Naive thymus-derived CD8-positive, alpha-beta T cell (primary cell): ENCODE measurements at regions not wholly inside any gene's neighbourhood (a gene's known extent, or its start where the extent isn't known, plus 50 kb on each side); places are given as distances from the start of the nearest gene placed in this dataset.
"Not testable (repeated sequence)": the region's sequence is repeated elsewhere in the genome, so short reads cannot be mapped to it uniquely, and the experiment has no call there.

Source experiments
- ATAC-seq, 2 donors: fragments of 150-1000 bp; cut with Tn5 transposase in 1 of 2; sonication (Bioruptor Pico), chemical (Tn5 transposase) in 1 of 2; 1 replicate in 1 of 2; 2 replicates in 1 of 2; pipeline ENCODE4 v1.10.0; 2021; ENCODE audit warnings: mild to moderate bottlenecking in 2 of 2, moderate library complexity in 2 of 2
- POLR2A ChIA-PET: fragments of 350-600 bp; sonication (Branson Sonifier 250); formaldehyde crosslinking; loops from one replicate; lab custom pipeline; 2021; ENCODE audit warnings: antibody characterized with exemption; lab: Charles Lee
- DNase-seq, 10 donors: peaks; one replicate each; pipeline versions ENCODE4 v3.0.0 to v3.0.0-alpha.2; 2020 to 2022
- H3K27ac Mint-ChIP-seq, 10 donors: one replicate each; pipeline ENCODE4 v1.8.0; 2020 to 2022; ENCODE audit warnings: mild to moderate bottlenecking in 10 of 10, mixed read lengths in 10 of 10, moderate library complexity in 4 of 10, inconsistent platforms in 1 of 10
- H3K27me3 Mint-ChIP-seq, 5 donors: one replicate each; pipeline ENCODE4 v1.8.0; 2021 to 2022; ENCODE audit warnings: mixed read lengths in 5 of 5
- H3K36me3 Mint-ChIP-seq, 3 donors: one replicate each; pipeline ENCODE4 v1.8.0; 2020 to 2022; ENCODE audit warnings: mixed read lengths in 3 of 3, mild to moderate bottlenecking in 2 of 3, inconsistent platforms in 1 of 3
- H3K4me1 Mint-ChIP-seq, 4 donors: one replicate each; pipeline ENCODE4 v1.8.0; 2021 to 2022; ENCODE audit warnings: mixed read lengths in 4 of 4
- H3K4me3 Mint-ChIP-seq, 10 donors: one replicate each; pipeline ENCODE4 v1.8.0; 2020 to 2022; ENCODE audit warnings: mild to moderate bottlenecking in 10 of 10, mixed read lengths in 10 of 10, moderate library complexity in 6 of 10, inconsistent platforms in 1 of 10
- H3K9me3 Mint-ChIP-seq, 9 donors: one replicate each; pipeline ENCODE4 v1.8.0; 2020 to 2022; ENCODE audit warnings: mixed read lengths in 9 of 9, mild to moderate bottlenecking in 3 of 9, inconsistent platforms in 1 of 9, moderate library complexity in 1 of 9

DNA sequence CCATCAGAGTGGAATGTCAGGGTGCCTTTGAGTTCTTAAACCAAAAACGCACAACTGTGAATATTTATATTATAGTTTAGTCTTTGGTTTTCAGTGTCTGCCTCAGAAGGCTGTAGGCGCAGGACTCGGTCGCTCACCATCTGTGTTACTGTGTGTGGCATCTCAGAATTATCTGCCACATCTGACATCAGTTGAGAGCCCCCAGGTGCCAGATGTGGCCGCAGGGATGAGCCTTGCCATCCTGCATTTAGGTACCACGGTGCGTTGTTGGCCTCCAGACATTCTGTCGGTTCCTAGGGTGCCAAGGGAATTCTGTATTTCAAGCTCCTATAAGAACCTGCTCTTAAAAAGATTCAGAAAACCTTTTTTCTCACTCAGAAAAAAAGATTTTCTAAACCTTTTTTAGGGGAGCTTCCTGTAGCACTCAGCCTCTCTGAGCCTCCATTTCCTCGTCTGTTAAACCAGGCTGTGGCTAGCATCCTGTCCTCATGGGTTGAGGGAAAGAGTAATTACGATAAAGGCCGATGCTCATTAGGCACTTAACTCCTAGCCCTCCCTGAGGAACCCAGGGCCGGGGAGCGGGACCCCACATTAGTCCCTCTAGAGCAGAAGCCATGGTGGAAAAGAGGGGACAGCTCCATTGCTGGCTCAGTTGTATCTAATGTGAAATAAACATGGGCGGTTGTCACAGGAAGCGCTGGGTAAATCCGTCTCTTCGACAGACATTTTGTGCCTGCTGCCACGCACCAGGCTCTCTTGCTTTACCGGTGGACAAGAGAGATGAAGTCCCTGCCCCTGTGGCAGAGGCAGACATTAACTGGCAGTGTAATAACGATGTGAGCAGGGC is 70.2 kb upstream of the MORC3 start:
- POLR2A ChIA-PET = no interaction called here
- H3K36me3 Mint-ChIP-seq = peaks cover 16 to 74% (median 59%) of the 10 kb centered on the region in 3 donors
- no peaks in the 10 kb centered on the region for H3K9me3 Mint-ChIP-seq
- H3K27me3 Mint-ChIP-seq = no peaks in the 10 kb centered on the region
- ATAC-seq (peak in 1 of 2 donors; percentile 58), DNase-seq (peak in 1 of 10 donors; percentile 11)
- peak overlapping the region; percentile 24 to 95 (median 76) for H3K27ac Mint-ChIP-seq
- peak overlapping the region in 2 of 10 donors; percentile 27 to 55 for H3K4me3 Mint-ChIP-seq
- H3K4me1 Mint-ChIP-seq = peaks cover 3 to 20% (median 12%) of the 10 kb centered on the region in 4 donors

DNA sequence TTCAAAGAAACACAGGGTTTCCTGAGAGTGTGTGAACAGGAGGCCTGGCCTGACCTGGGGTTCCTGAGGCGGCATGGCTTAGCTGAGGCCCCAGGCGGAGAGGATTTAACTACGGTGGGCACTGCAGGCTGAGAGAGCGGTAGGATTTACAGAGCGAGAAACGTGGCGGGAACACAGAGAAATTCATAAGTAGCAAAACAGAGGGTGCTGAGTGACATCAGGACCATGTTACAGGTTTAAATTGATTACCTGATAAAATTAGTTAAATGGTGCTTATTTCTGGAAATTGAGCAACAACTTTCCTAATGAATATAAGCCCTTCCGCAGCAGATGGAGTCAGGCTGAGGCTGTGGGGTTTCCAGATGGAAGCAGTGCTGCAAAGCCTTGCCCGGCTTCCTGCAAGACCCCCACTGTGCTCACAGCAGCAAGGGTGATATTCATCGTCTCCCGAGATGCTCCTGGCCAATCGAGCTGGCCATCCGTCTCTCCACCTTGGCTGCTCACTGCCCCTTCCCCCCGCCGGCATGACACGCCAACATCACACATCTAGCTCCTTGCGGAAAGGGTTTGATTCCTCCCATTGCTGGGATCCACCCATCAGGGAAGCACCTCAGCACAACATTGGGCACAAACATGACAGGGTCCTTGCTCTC is 69.4 kb upstream of the MORC3 start:
- no peak overlapping the region for H3K4me3 Mint-ChIP-seq
- peaks cover 3 to 23% (median 12%) of the 10 kb centered on the region in 4 donors for H3K4me1 Mint-ChIP-seq
- H3K27me3 Mint-ChIP-seq = no peaks in the 10 kb centered on the region
- POLR2A ChIA-PET = no interaction called here
- H3K9me3 Mint-ChIP-seq = no peaks in the 10 kb centered on the region
- DNase-seq (no peak), ATAC-seq (no peak)
- H3K27ac Mint-ChIP-seq = peak overlapping the region in 9 of 10 donors; percentile 51 to 95 (median 80)
- H3K36me3 Mint-ChIP-seq = peaks cover 16 to 75% (median 56%) of the 10 kb centered on the region in 3 donors

GRCh38 chr21:36254106-36254941 is 65.7 kb upstream of the MORC3 start:
- no peak for DNase-seq
- Mint-ChIP-seq H3K4me1 (peaks cover 4 to 47% (median 14%) of the 10 kb centered on the region in 4 donors), H3K9me3 (no peaks in the 10 kb centered on the region), H3K4me3 (peak overlapping the region in 1 of 10 donors; percentile 59), H3K27me3 (no peaks in the 10 kb centered on the region), H3K27ac (peak overlapping the region in 6 of 10 donors; percentile 2 to 76 (median 24)), H3K36me3 (peaks cover 17 to 56% (median 40%) of the 10 kb centered on the region in 3 donors)
- no peak for ATAC-seq
- POLR2A ChIA-PET = interaction anchor here (1.3 to 1.5 kb wide), 2 partner anchors 10 to 45 kb away, joined by 4 to 5 read pairs; no protein-coding TSS in a partner anchor

DNA sequence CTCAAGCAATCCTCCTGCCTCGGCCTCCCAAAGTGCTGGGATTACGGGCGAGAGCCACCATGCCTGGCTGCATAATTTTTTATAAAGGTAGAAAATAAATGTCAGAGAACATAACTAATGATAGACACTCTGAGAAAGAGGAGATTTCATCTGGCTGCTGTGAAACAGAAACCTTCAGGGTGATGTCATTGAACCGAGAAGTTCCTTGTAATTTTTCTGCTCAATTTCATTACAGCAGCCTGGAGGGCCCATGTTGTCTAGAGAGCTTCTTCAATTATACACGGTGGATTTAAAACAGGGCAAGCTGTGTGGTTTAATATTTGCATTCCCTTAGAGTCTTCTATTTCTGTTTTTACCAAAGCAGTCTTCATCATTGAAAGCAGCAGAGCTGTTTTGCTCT is 64.3 kb upstream of the MORC3 start:
- H3K36me3 Mint-ChIP-seq = peaks cover 17 to 49% (median 32%) of the 10 kb centered on the region in 3 donors
- POLR2A ChIA-PET = interaction anchor here (1.1 to 1.5 kb wide), 3 partner anchors 9 to 65 kb away, joined by 3 to 4 read pairs (median 3); partner anchors contain the start of gene MORC3
- DNase-seq (no peak), ATAC-seq (no peak)
- no peaks in the 10 kb centered on the region for H3K27me3 Mint-ChIP-seq
- peaks cover 8 to 59% (median 16%) of the 10 kb centered on the region in 4 donors for H3K4me1 Mint-ChIP-seq
- peak overlapping the region in 1 of 10 donors; percentile 57 for H3K4me3 Mint-ChIP-seq
- peak overlapping the region in 2 of 10 donors; percentile 22 to 77 for H3K27ac Mint-ChIP-seq
- no peaks in the 10 kb centered on the region for H3K9me3 Mint-ChIP-seq

DNA sequence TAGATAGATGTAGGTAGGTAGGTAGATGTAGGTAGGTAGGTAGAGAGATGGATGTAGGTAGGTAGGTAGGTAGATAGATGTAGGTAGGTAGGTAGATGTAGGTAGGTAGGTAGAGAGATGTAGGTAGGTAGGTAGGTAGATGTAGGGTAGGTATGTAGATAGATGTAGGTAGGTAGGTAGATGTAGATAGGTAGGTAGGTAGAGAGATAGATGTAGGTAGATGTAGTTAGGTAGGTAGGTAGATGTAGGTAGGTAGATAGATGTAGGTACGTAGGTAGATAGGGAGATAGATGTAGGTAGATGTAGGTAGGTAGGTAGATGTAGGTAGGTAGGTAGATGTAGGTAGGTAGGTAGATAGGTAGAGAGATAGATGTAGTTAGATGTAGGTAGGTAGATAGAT is 62.3 kb upstream of the MORC3 start:
- H3K27ac Mint-ChIP-seq = peak overlapping the region in 5 of 10 donors; percentile 6 to 73 (median 42)
- peaks cover 17 to 39% (median 28%) of the 10 kb centered on the region in 3 donors for H3K36me3 Mint-ChIP-seq
- H3K4me1 Mint-ChIP-seq = peaks cover 8 to 62% (median 16%) of the 10 kb centered on the region in 4 donors
- ATAC-seq (no peak), DNase-seq (no peak)
- no peaks in the 10 kb centered on the region for H3K27me3 Mint-ChIP-seq
- POLR2A ChIA-PET = interaction anchor here (0.7 kb wide), 1 partner anchor 1631 kb away, joined by 3 read pairs; no protein-coding TSS in a partner anchor
- no peaks in the 10 kb centered on the region for H3K9me3 Mint-ChIP-seq
- H3K4me3 Mint-ChIP-seq = peak overlapping the region in 4 of 10 donors; percentile 0 to 46 (median 26)

DNA sequence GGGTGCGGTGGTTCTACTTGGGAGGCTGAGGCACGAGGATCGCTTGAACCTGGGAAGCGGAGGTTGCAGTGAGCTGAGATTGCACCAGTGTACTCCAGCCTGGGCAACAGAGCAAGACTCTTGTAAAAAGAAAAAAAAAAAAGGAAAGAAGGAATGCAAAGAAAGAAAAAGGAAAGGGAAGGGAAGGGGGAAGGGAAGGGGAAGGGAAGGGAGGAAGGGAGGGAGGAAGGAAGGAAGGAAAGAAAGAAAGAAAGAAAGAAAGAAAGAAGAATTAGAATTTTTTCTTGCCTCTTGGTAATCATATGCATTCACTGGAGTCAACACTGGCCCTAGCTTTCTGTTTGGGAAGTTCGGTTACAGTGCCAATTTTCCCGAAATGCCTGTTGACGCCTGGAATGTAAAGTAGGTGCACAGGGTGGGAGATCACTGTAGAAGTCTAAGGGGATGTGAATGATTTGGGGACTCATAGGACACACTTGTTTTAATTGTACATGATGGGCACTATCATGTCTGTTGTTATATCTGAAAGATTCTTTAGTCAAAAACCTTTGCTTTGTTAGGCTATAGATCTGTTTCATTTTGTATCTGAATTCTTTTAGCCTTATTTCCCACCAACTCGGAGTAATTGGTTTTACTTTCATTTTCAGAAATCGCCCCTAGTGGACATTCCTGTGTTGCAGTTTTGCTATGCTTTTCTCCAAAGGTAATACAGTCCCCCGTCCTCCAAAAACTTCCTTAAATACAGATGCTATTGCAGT is 59.8 kb upstream of the MORC3 start:
- Mint-ChIP-seq H3K4me1 (peaks cover 8 to 48% (median 16%) of the 10 kb centered on the region in 4 donors), H3K27ac (peak overlapping the region; percentile 86 to 97 (median 92)), H3K27me3 (no peaks in the 10 kb centered on the region), H3K36me3 (peaks cover 5 to 30% (median 16%) of the 10 kb centered on the region in 3 donors), H3K4me3 (peak overlapping the region; percentile 73 to 89 (median 86)), H3K9me3 (no peaks in the 10 kb centered on the region)
- POLR2A ChIA-PET = interaction anchor here (0.9 to 2.2 kb wide), 6 partner anchors 23 to 66 kb away, joined by 3 to 8 read pairs (median 4); partner anchors contain the start of gene MORC3
- ATAC-seq (peak; percentile 91 to 94), DNase-seq (peak in 9 of 10 donors; percentile 11 to 74 (median 47))

DNA sequence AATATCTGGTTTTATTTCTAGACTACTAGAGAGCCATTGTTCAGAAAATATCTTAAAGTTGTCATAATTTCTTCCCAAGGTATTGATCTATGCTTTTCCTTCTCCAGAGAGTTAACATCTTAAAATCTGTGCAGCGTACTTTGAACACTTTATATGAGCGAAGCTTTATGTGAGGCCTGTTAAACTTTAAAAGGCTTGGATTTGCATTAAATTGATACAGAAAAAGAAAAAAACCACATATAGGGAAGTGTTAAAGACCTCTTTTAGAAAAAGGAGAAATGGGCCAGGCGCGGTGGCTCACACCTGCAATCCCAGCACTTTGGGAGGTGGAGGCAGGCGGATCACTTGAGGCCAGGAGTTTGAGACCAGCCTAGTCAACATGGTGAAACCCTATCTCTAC is 59.2 kb upstream of the MORC3 start:
- POLR2A ChIA-PET = interaction anchor here (0.7 to 2.2 kb wide), 2 partner anchors 59 to 124 kb away, joined by 7 to 8 read pairs; partner anchors contain the start of gene MORC3
- no peak for DNase-seq
- Mint-ChIP-seq H3K9me3 (no peaks in the 10 kb centered on the region), H3K36me3 (peaks cover 5 to 30% (median 13%) of the 10 kb centered on the region in 3 donors), H3K4me3 (peak overlapping the region; percentile 73 to 89 (median 86)), H3K4me1 (peaks cover 8 to 45% (median 16%) of the 10 kb centered on the region in 4 donors), H3K27ac (peak overlapping the region in 9 of 10 donors; percentile 86 to 97 (median 93)), H3K27me3 (no peaks in the 10 kb centered on the region)
- ATAC-seq = peak in 1 of 2 donors; percentile 17

DNA sequence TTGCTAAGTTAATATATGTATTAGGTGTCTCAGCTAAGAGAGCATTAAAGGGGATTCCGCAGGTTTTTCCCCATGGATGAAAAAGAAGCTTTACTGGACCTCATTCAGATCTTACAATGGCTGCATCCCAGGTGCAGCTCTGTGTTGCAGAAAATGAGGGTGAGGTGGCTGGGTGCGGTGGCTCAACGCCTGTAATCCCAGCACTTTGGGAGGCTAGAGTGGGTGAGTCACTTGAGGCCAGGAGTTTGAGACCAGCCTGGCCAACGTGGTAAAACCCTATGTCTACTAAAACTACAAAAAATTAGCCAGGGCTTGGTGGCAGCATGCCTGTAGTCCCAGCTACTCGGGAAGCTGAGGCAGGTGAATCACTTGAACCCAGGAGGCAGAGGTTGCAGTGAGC is 58.5 kb upstream of the MORC3 start:
- H3K27me3 Mint-ChIP-seq = no peaks in the 10 kb centered on the region
- peaks cover 8 to 41% (median 16%) of the 10 kb centered on the region in 4 donors for H3K4me1 Mint-ChIP-seq
- peaks cover 5 to 29% (median 12%) of the 10 kb centered on the region in 3 donors for H3K36me3 Mint-ChIP-seq
- peak overlapping the region in 1 of 10 donors; percentile 91 for H3K27ac Mint-ChIP-seq
- no peaks in the 10 kb centered on the region for H3K9me3 Mint-ChIP-seq
- POLR2A ChIA-PET = interaction anchor here (0.7 to 2.2 kb wide), 2 partner anchors 59 to 125 kb away, joined by 7 to 8 read pairs; partner anchors contain the start of gene MORC3
- ATAC-seq (no peak), DNase-seq (no peak)
- H3K4me3 Mint-ChIP-seq = no peak overlapping the region

DNA sequence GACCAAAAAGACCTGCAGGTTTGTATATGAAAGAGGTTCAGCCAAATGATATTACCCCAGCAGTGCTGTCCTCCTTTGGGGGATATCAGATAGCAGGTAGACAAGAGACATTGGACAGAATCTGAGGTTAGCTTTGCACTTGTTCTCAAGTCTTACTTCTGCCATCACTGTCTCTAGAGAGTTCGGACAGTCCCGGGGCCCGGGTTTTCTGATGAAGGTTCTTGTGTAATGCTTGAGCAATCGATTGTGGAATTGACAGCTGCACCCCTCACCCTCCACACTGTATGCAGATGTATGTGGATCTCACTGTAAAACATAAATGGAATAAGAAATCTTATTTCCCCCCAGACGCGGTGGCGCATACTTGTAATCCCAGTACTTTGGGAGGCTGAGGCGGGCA is 56.2 kb upstream of the MORC3 start:
- DNase-seq (no peak), ATAC-seq (no peak)
- Mint-ChIP-seq H3K9me3 (no peaks in the 10 kb centered on the region), H3K36me3 (peaks cover 0 to 29% (median 19%) of the 10 kb centered on the region in 3 donors), H3K27ac (peak overlapping the region in 1 of 10 donors; percentile 22), H3K4me1 (peaks cover 6 to 24% (median 14%) of the 10 kb centered on the region in 4 donors), H3K27me3 (no peaks in the 10 kb centered on the region), H3K4me3 (no peak overlapping the region)
- POLR2A ChIA-PET = interaction anchor here (1.1 to 2.0 kb wide), 3 partner anchors 8 to 56 kb away, joined by 3 to 8 read pairs (median 4); partner anchors contain the start of gene MORC3

DNA sequence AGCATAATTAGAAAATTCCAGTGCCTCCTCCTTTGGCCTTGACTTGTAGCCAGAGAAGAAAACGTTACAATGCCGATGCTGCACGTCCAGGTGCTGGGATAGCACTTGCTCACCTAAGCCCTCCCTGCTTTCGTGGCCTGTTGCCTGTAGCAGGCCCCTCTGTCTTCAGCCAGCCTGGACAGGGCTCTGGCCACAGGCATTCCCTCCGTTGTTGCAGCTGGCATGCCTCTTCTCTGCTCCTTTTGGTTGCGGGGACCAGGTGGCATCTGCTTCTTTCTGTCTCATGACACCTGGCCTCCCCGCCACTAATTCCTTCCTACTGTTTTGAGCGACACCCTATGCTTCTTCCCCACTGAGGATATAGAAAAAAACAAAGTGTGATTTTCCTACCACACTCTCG is 54.6 kb upstream of the MORC3 start:
- POLR2A ChIA-PET = no interaction called here
- Mint-ChIP-seq H3K27me3 (no peaks in the 10 kb centered on the region), H3K36me3 (peaks cover 0 to 30% (median 19%) of the 10 kb centered on the region in 3 donors), H3K27ac (no peak overlapping the region), H3K4me3 (no peak overlapping the region), H3K9me3 (no peaks in the 10 kb centered on the region), H3K4me1 (peaks cover 3 to 13% (median 4%) of the 10 kb centered on the region in 4 donors)
- DNase-seq (no peak), ATAC-seq (no peak)

DNA sequence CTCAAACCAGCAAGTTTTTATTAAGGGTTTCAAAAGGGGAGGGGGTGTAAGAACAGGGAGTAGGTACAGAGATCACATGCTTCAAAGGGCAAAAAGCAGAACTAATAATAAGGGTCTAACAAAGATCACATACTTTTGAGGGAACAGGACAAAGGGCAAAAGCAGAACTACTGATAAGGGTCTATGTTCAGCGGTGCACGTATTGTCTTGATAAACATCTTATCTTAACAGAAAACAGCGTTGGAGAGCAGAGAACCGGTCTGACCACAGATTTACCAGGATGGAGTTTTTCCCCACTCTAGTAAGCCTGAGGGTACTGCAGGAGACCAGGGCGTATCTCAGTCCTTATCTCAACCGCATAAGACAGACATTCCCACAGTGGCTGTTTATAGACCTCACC is 52.2 kb upstream of the MORC3 start:
- Mint-ChIP-seq H3K27ac (peak overlapping the region in 2 of 10 donors; percentile 31 to 36), H3K36me3 (peaks cover 0 to 43% (median 23%) of the 10 kb centered on the region in 3 donors)
- POLR2A ChIA-PET, ATAC-seq, H3K4me3 Mint-ChIP-seq, DNase-seq, H3K9me3 Mint-ChIP-seq, H3K4me1 Mint-ChIP-seq, H3K27me3 Mint-ChIP-seq: not testable (repeated sequence)
